Fibroblast of pulmonary artery (primary cell): ENCODE measurements at regions not wholly inside any gene's neighbourhood (a gene's known extent, or its start where the extent isn't known, plus 50 kb on each side); places are given as distances from the start of the nearest gene placed in this dataset.

Experiments used
- DNase-seq: peaks from one replicate; pipeline ENCODE4 v3.0.0-alpha.2; 2010; ENCODE audit warnings: low read depth
- H3K4me3 ChIP-seq: replicated peaks from 2 replicates; pipeline ENCODE4 v1.5.1; 2011; ENCODE audit warnings: low read depth, mild to moderate bottlenecking, control low read depth, low read length, moderate library complexity
- CTCF ChIP-seq: IDR thresholded peaks from 2 replicates; pipeline ENCODE4 v1.5.1; 2011; ENCODE audit warnings: mild to moderate bottlenecking, control low read depth, low read length, inconsistent platforms; ENCODE audit errors: missing control alignments

- DNase-seq, result no peak
- no peak overlapping the region for H3K4me3 ChIP-seq
- no peak for TF ChIP-seq CTCF
These were observed 105.3 kb upstream of the FGF3 start for GRCh38 chr11:69924308-69925161.

GRCh38 chr11:69925366-69926196, 106.4 kb upstream of the FGF3 start:
- no peak overlapping the region for H3K4me3 ChIP-seq
- DNase-seq, result no peak
- TF ChIP-seq CTCF, result no peak

- H3K4me3 ChIP-seq, result no peak overlapping the region
- no peak for TF ChIP-seq CTCF
- no peak for DNase-seq
These were observed 107.3 kb upstream of the FGF3 start for GRCh38 chr11:69926376-69927050.

GRCh38 chr11:69928121-69928520, 108.9 kb upstream of the FGF3 start:
- H3K4me3 ChIP-seq, result no peak overlapping the region
- no peak for DNase-seq
- no peak for TF ChIP-seq CTCF

- no peak for DNase-seq
- H3K4me3 ChIP-seq, result no peak overlapping the region
- TF ChIP-seq CTCF, result no peak
These were observed 109.8 kb upstream of the FGF3 start for GRCh38 chr11:69928975-69929374.

- no peak overlapping the region for H3K4me3 ChIP-seq
- no peak for DNase-seq
- TF ChIP-seq CTCF, result no peak
These were observed 111.2 kb upstream of the FGF3 start for GRCh38 chr11:69930081-69931059.
